Fibroblast of pulmonary artery (primary cell): ENCODE measurements at regions not wholly inside any gene's neighbourhood (a gene's known extent, or its start where the extent isn't known, plus 50 kb on each side); places are given as distances from the start of the nearest gene placed in this dataset.

Experiments used
- DNase-seq: peaks from one replicate; pipeline ENCODE4 v3.0.0-alpha.2; 2010; ENCODE audit warnings: low read depth
- H3K4me3 ChIP-seq: replicated peaks from 2 replicates; pipeline ENCODE4 v1.5.1; 2011; ENCODE audit warnings: low read depth, mild to moderate bottlenecking, control low read depth, low read length, moderate library complexity
- CTCF ChIP-seq: IDR thresholded peaks from 2 replicates; pipeline ENCODE4 v1.5.1; 2011; ENCODE audit warnings: mild to moderate bottlenecking, control low read depth, low read length, inconsistent platforms; ENCODE audit errors: missing control alignments

GRCh38 chr7:10571759-10572158 is 401.9 kb upstream of the PHF14 start:
- TF ChIP-seq CTCF, result no peak
- H3K4me3 ChIP-seq, result no peak overlapping the region
- no peak for DNase-seq

GRCh38 chr7:10577866-10578374 is 395.8 kb upstream of the PHF14 start:
- no peak for DNase-seq
- H3K4me3 ChIP-seq, result no peak overlapping the region
- no peak for TF ChIP-seq CTCF

GRCh38 chr7:10579561-10579960 is 394.1 kb upstream of the PHF14 start:
- no peak for DNase-seq
- TF ChIP-seq CTCF, result no peak

GRCh38 chr7:10584886-10585285 is 388.8 kb upstream of the PHF14 start:
- DNase-seq, result peak; percentile 0
- no peak overlapping the region for H3K4me3 ChIP-seq
- no peak for TF ChIP-seq CTCF

More at GRCh38 chr7:10579561-10579960, 394.1 kb upstream of the PHF14 start:
- H3K4me3 ChIP-seq, result no peak overlapping the region

GRCh38 chr7:10588084-10588483 is 385.6 kb upstream of the PHF14 start:
- no peak for TF ChIP-seq CTCF
- no peak overlapping the region for H3K4me3 ChIP-seq
- no peak for DNase-seq

GRCh38 chr7:10592604-10593003 is 381.1 kb upstream of the PHF14 start:
- no peak for TF ChIP-seq CTCF
- no peak overlapping the region for H3K4me3 ChIP-seq
- DNase-seq, result no peak

- no peak for DNase-seq
- TF ChIP-seq CTCF, result no peak
These were observed 380.6 kb upstream of the PHF14 start for GRCh38 chr7:10593080-10593479.

More at GRCh38 chr7:10593080-10593479, 380.6 kb upstream of the PHF14 start:
- H3K4me3 ChIP-seq, result no peak overlapping the region
